GM12892 (cell line): ENCODE measurements at regions not wholly inside any gene's neighbourhood (a gene's known extent, or its start where the extent isn't known, plus 50 kb on each side); places are given as distances from the start of the nearest gene placed in this dataset.

Source experiments
- POLR2A ChIP-seq: IDR thresholded peaks from 2 replicates; pipeline ENCODE4 v1.6.1; 2011; ENCODE audit warnings: low read depth, low read length, control low read depth
- POLR2AphosphoS5 ChIP-seq: IDR thresholded peaks from 2 replicates; pipeline ENCODE4 v1.6.1; 2011; ENCODE audit warnings: low read depth, low read length, control low read depth

DNA sequence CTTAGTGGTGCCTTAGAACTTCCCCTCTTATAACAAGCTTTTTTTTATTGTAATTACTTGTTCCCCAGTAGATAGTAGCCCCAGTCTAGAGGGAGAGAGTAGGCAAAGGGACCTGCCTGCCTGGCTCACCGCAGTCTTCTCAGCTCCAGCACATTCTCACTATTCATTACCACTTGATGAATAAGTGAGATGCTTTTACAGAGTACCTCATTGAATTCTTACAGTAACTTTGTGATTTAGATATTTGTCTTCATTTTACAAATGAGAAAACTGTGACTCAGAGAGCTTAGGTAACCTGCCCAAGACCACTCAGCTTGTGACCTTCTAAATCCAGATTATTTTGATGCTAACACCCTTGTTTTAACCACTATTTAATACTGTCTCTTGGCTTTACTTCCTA is 77.8 kb downstream of the CHRNA1 start:
- TF ChIP-seq POLR2A = no peak
- no peak for TF ChIP-seq POLR2AphosphoS5
